ENCODE measurements at regions not wholly inside any gene's neighbourhood (a gene's known extent, or its start where the extent isn't known, plus 50 kb on each side); places are given as distances from the start of the nearest gene placed in this dataset.
"Not testable (repeated sequence)": the region's sequence is repeated elsewhere in the genome, so short reads cannot be mapped to it uniquely, and the experiment has no call there.

GRCh38 chr9:39797935-39798334 is 442.5 kb downstream of the SPATA31A1 start:
- H3K4me1 ChIP-seq; intact Hi-C loops (cut with DNase I; ENCODE audit: low total_unique reads); H3K36me3 ChIP-seq: not testable (repeated sequence)

GRCh38 chr9:39799252-39799651 is 443.8 kb downstream of the SPATA31A1 start:
- intact Hi-C loops (cut with DNase I; ENCODE audit: low total_unique reads); H3K9me3 ChIP-seq; H3K4me3 ChIP-seq; DNase-seq; H3K4me1 ChIP-seq; H3K36me3 ChIP-seq; H3K27me3 ChIP-seq; H3K27ac ChIP-seq: not testable (repeated sequence)

More at GRCh38 chr9:39797935-39798334, 442.5 kb downstream of the SPATA31A1 start:
- not testable (repeated sequence) for H3K4me3 ChIP-seq, DNase-seq, H3K9me3 ChIP-seq, H3K27me3 ChIP-seq, H3K27ac ChIP-seq

- intact Hi-C loops (cut with DNase I; ENCODE audit: low total_unique reads); H3K36me3 ChIP-seq; H3K4me3 ChIP-seq; H3K27ac ChIP-seq; H3K9me3 ChIP-seq; DNase-seq; H3K27me3 ChIP-seq; H3K4me1 ChIP-seq: not testable (repeated sequence)
Measured at GRCh38 chr9:39802561-39802960, 447.1 kb downstream of the SPATA31A1 start.

- H3K36me3 ChIP-seq; H3K9me3 ChIP-seq; H3K27me3 ChIP-seq; H3K4me1 ChIP-seq; intact Hi-C loops (cut with DNase I; ENCODE audit: low total_unique reads): not testable (repeated sequence)
- Histone ChIP-seq H3K4me3 (peak overlapping the region; percentile 42 to 49), H3K27ac (peak overlapping the region; percentile 73 to 79)
- DNase-seq, result peak; percentile 60 to 68
Measured at GRCh38 chr9:39809401-39810226, 454.1 kb downstream of the SPATA31A1 start.

- H3K36me3 ChIP-seq; intact Hi-C loops (cut with DNase I; ENCODE audit: low total_unique reads); DNase-seq; H3K27me3 ChIP-seq; H3K4me1 ChIP-seq; H3K9me3 ChIP-seq; H3K4me3 ChIP-seq; H3K27ac ChIP-seq: not testable (repeated sequence)
Measured at GRCh38 chr9:39810401-39810800, 454.9 kb downstream of the SPATA31A1 start.

GRCh38 chr9:39811615-39812014 is 456.1 kb downstream of the SPATA31A1 start:
- H3K36me3 ChIP-seq; H3K27me3 ChIP-seq; intact Hi-C loops (cut with DNase I; ENCODE audit: low total_unique reads); H3K4me3 ChIP-seq; H3K27ac ChIP-seq; H3K4me1 ChIP-seq; H3K9me3 ChIP-seq; DNase-seq: not testable (repeated sequence)

GRCh38 chr9:39828457-39828856 is 473.0 kb downstream of the SPATA31A1 start:
- H3K4me3 ChIP-seq; H3K9me3 ChIP-seq; H3K36me3 ChIP-seq; intact Hi-C loops (cut with DNase I; ENCODE audit: low total_unique reads); H3K27ac ChIP-seq; H3K4me1 ChIP-seq; H3K27me3 ChIP-seq; DNase-seq: not testable (repeated sequence)
